ENCODE measurements at regions not wholly inside any gene's neighbourhood (a gene's known extent, or its start where the extent isn't known, plus 50 kb on each side); places are given as distances from the start of the nearest gene placed in this dataset.

- intact Hi-C loops (cut with DNase I; ENCODE audit: low total_unique reads): no loop called here
- TF ChIP-seq CTCF (IDR thresholded peaks at IDR 0.05): no peak
- Histone ChIP-seq H3K27me3 (peaks cover 0 to 74% of the 10 kb centered on the region in 2 donors), H3K9me3 (no peaks in the 10 kb centered on the region), H3K27ac (no peak overlapping the region), H3K36me3 (no peaks in the 10 kb centered on the region), H3K4me3 (no peak overlapping the region), H3K4me1 (no peaks in the 10 kb centered on the region)
- no peak for DNase-seq
Observed at GRCh38 chr11:70713086-70713835, 314.9 kb downstream of the CTTN start.

- H3K27me3 ChIP-seq: peaks cover 0 to 78% of the 10 kb centered on the region in 2 donors
- intact Hi-C loops (cut with DNase I; ENCODE audit: low total_unique reads): no loop called here
- no peaks in the 10 kb centered on the region for H3K36me3 ChIP-seq
- no peak for TF ChIP-seq CTCF (IDR thresholded peaks at IDR 0.05)
- H3K27ac ChIP-seq: no peak overlapping the region
- no peaks in the 10 kb centered on the region for H3K9me3 ChIP-seq
- no peak for DNase-seq
- H3K4me3 ChIP-seq: no peak overlapping the region
- H3K4me1 ChIP-seq: no peaks in the 10 kb centered on the region
Observed at GRCh38 chr11:70713988-70714665, 315.8 kb downstream of the CTTN start.

- intact Hi-C loops (cut with DNase I; ENCODE audit: low total_unique reads): no loop called here
- Histone ChIP-seq H3K27ac (no peak overlapping the region), H3K27me3 (peaks cover 0 to 71% of the 10 kb centered on the region in 2 donors), H3K4me3 (no peak overlapping the region), H3K36me3 (no peaks in the 10 kb centered on the region), H3K4me1 (no peaks in the 10 kb centered on the region), H3K9me3 (no peaks in the 10 kb centered on the region)
- no peak for TF ChIP-seq CTCF (IDR thresholded peaks at IDR 0.05)
- DNase-seq: no peak
Observed at GRCh38 chr11:70715166-70715951, 317.0 kb downstream of the CTTN start.

- Histone ChIP-seq H3K9me3 (no peaks in the 10 kb centered on the region), H3K27ac (no peak overlapping the region), H3K36me3 (no peaks in the 10 kb centered on the region), H3K4me3 (no peak overlapping the region), H3K27me3 (peaks cover 0 to 67% of the 10 kb centered on the region in 2 donors), H3K4me1 (no peaks in the 10 kb centered on the region)
- TF ChIP-seq CTCF (IDR thresholded peaks at IDR 0.05): no peak
- DNase-seq: no peak
- intact Hi-C loops (cut with DNase I; ENCODE audit: low total_unique reads): no loop called here
Observed at GRCh38 chr11:70716216-70716615, 317.9 kb downstream of the CTTN start.

- H3K4me1 ChIP-seq: no peaks in the 10 kb centered on the region
- H3K27me3 ChIP-seq: peaks cover 0 to 62% of the 10 kb centered on the region in 2 donors
- intact Hi-C loops (cut with DNase I; ENCODE audit: low total_unique reads): no loop called here
- H3K4me3 ChIP-seq: no peak overlapping the region
- no peaks in the 10 kb centered on the region for H3K36me3 ChIP-seq
- no peak for TF ChIP-seq CTCF (IDR thresholded peaks at IDR 0.05)
- H3K9me3 ChIP-seq: no peaks in the 10 kb centered on the region
- no peak for DNase-seq
- no peak overlapping the region for H3K27ac ChIP-seq
Observed at GRCh38 chr11:70716986-70717775, 318.9 kb downstream of the CTTN start.
